Uterus (tissue), 2 donors: ENCODE measurements at regions not wholly inside any gene's neighbourhood (a gene's known extent, or its start where the extent isn't known, plus 50 kb on each side); places are given as distances from the start of the nearest gene placed in this dataset.

ENCODE experiments used
- CTCF ChIP-seq, 4 experiments: fragments of 200-600 bp in 2 of 4; fragments of 450-650 bp in 2 of 4; sonication (generic) in 2 of 4; IDR thresholded peaks; one replicate each; pipeline ENCODE4 v1.5.1; 2016 to 2019; ENCODE audit warnings: antibody characterized with exemption in 4 of 4, mild to moderate bottlenecking in 2 of 4, moderate library complexity in 1 of 4
- POLR2A ChIP-seq, 2 donors: fragments of 450-650 bp; IDR thresholded peaks; one replicate each; pipeline ENCODE4 v1.6.1; 2016; ENCODE audit warnings: antibody characterized with exemption in 2 of 2, mild to moderate bottlenecking in 1 of 2, moderate library complexity in 1 of 2

- no peak for TF ChIP-seq CTCF (IDR thresholded peaks at IDR 0.05)
- no peak for TF ChIP-seq POLR2A (IDR thresholded peaks at IDR 0.05)
These were observed 288.8 kb downstream of the HS3ST1 start for GRCh38 chr4:11139871-11140270.
